NOMO-1 treated with DMSO at 0.1 percent for 48 hours (cell line): ENCODE measurements at regions not wholly inside any gene's neighbourhood (a gene's known extent, or its start where the extent isn't known, plus 50 kb on each side); places are given as distances from the start of the nearest gene placed in this dataset.
A peak's percentile ranks its signal among the peaks of the same experiment; 100 is the strongest.

ENCODE experiments used
- DNase-seq: peaks from one replicate; lab custom pipeline; 2025; ENCODE audit not compliant: unreplicated experiment; lab: John Stamatoyannopoulos, UW

- DNase-seq, result no peak
Measured at GRCh38 chr4:180710628-180711337, 1532.4 kb upstream of the TENM3 start.

- peak; percentile 64 for DNase-seq
Measured at GRCh38 chr4:180717451-180718033, 1525.7 kb upstream of the TENM3 start.

GRCh38 chr4:180721356-180721755 is 1521.8 kb upstream of the TENM3 start:
- no peak for DNase-seq

- DNase-seq, result no peak
Measured at GRCh38 chr4:180726611-180727010, 1516.6 kb upstream of the TENM3 start.

- no peak for DNase-seq
Measured at GRCh38 chr4:180727478-180727877, 1515.7 kb upstream of the TENM3 start.

- no peak for DNase-seq
Measured at GRCh38 chr4:180734753-180735432, 1508.3 kb upstream of the TENM3 start.

GRCh38 chr4:180741703-180742102 is 1501.5 kb upstream of the TENM3 start:
- DNase-seq, result no peak

- DNase-seq, result no peak
Measured at GRCh38 chr4:180745019-180745418, 1498.2 kb upstream of the TENM3 start.

GRCh38 chr4:180751009-180751408 is 1492.2 kb upstream of the TENM3 start:
- no peak for DNase-seq

- no peak for DNase-seq
Measured at GRCh38 chr4:180757927-180758326, 1485.3 kb upstream of the TENM3 start.

GRCh38 chr4:180766045-180766444 is 1477.2 kb upstream of the TENM3 start:
- no peak for DNase-seq

GRCh38 chr4:180766944-180767729 is 1476.1 kb upstream of the TENM3 start:
- no peak for DNase-seq

- no peak for DNase-seq
Measured at GRCh38 chr4:180768610-180769009, 1474.6 kb upstream of the TENM3 start.

- DNase-seq, result no peak
Measured at GRCh38 chr4:180769791-180770190, 1473.4 kb upstream of the TENM3 start.

GRCh38 chr4:180770265-180770664 is 1472.9 kb upstream of the TENM3 start:
- DNase-seq, result no peak

GRCh38 chr4:180784940-180785339 is 1458.3 kb upstream of the TENM3 start:
- no peak for DNase-seq

- DNase-seq, result peak; percentile 12
Measured at GRCh38 chr4:180788729-180789128, 1454.5 kb upstream of the TENM3 start.

GRCh38 chr4:180789929-180790328 is 1453.3 kb upstream of the TENM3 start:
- DNase-seq, result no peak

GRCh38 chr4:180790471-180790870 is 1452.7 kb upstream of the TENM3 start:
- DNase-seq, result no peak

GRCh38 chr4:180792541-180792940 is 1450.7 kb upstream of the TENM3 start:
- DNase-seq, result peak; percentile 65

GRCh38 chr4:180794333-180794732 is 1448.9 kb upstream of the TENM3 start:
- peak; percentile 91 for DNase-seq
